HG03442 (cell line): ENCODE measurements at regions not wholly inside any gene's neighbourhood (a gene's known extent, or its start where the extent isn't known, plus 50 kb on each side); places are given as distances from the start of the nearest gene placed in this dataset.

Source experiments
- ATAC-seq: cut with Tn5 transposase; IDR thresholded peaks from one replicate; pipeline ENCODE4 v1.9.1; 2021; ENCODE audit warnings: mild to moderate bottlenecking, moderate library complexity; ENCODE audit not compliant: unreplicated experiment

GRCh38 chr2:126792186-126792585 lies 106.5 kb upstream of the TEX51 start:
- ATAC-seq, result no peak

GRCh38 chr2:126792993-126793392 lies 105.7 kb upstream of the TEX51 start:
- no peak for ATAC-seq

- ATAC-seq, result no peak
Observed at GRCh38 chr2:126793885-126794613, 104.6 kb upstream of the TEX51 start.

GRCh38 chr2:126795656-126796055 lies 103.0 kb upstream of the TEX51 start:
- ATAC-seq, result no peak

GRCh38 chr2:126796931-126797621 lies 101.6 kb upstream of the TEX51 start:
- ATAC-seq, result no peak

- ATAC-seq, result no peak
Observed at GRCh38 chr2:126797622-126798275, 100.9 kb upstream of the TEX51 start.

GRCh38 chr2:126798276-126799140 lies 100.2 kb upstream of the TEX51 start:
- no peak for ATAC-seq

GRCh38 chr2:126799301-126799700 lies 99.4 kb upstream of the TEX51 start:
- no peak for ATAC-seq

GRCh38 chr2:126801473-126801872 lies 97.2 kb upstream of the TEX51 start:
- no peak for ATAC-seq

GRCh38 chr2:126802316-126802715 lies 96.4 kb upstream of the TEX51 start:
- no peak for ATAC-seq

- no peak for ATAC-seq
Observed at GRCh38 chr2:126802774-126803433, 95.8 kb upstream of the TEX51 start.

GRCh38 chr2:126803434-126803775 lies 95.3 kb upstream of the TEX51 start:
- ATAC-seq, result no peak

GRCh38 chr2:126804347-126804746 lies 94.3 kb upstream of the TEX51 start:
- no peak for ATAC-seq

- no peak for ATAC-seq
Observed at GRCh38 chr2:126808929-126809328, 89.8 kb upstream of the TEX51 start.

- no peak for ATAC-seq
Observed at GRCh38 chr2:126809340-126809739, 89.3 kb upstream of the TEX51 start.

- no peak for ATAC-seq
Observed at GRCh38 chr2:126810001-126810400, 88.7 kb upstream of the TEX51 start.

GRCh38 chr2:126811101-126811500 lies 87.6 kb upstream of the TEX51 start:
- ATAC-seq, result no peak

GRCh38 chr2:126817172-126817571 lies 81.5 kb upstream of the TEX51 start:
- ATAC-seq, result no peak

- no peak for ATAC-seq
Observed at GRCh38 chr2:126822115-126822514, 76.6 kb upstream of the TEX51 start.

- no peak for ATAC-seq
Observed at GRCh38 chr2:126822921-126823320, 75.8 kb upstream of the TEX51 start.

- no peak for ATAC-seq
Observed at GRCh38 chr2:126823951-126824350, 74.7 kb upstream of the TEX51 start.
